GOT3 (cell line): ENCODE measurements at regions not wholly inside any gene's neighbourhood (a gene's known extent, or its start where the extent isn't known, plus 50 kb on each side); places are given as distances from the start of the nearest gene placed in this dataset.

Experiments used
- DNase-seq: peaks from one replicate; lab custom pipeline; 2025; ENCODE audit warnings: mixed read lengths; lab: John Stamatoyannopoulos, UW

- DNase-seq = no peak
Measured at GRCh38 chr7:12783421-12784095, 96.1 kb downstream of the ARL4A start.

GRCh38 chr7:12785473-12785872, 98.0 kb downstream of the ARL4A start:
- DNase-seq = no peak

GRCh38 chr7:12786494-12786893, 99.1 kb downstream of the ARL4A start:
- no peak for DNase-seq

- no peak for DNase-seq
Measured at GRCh38 chr7:12788171-12788570, 100.7 kb downstream of the ARL4A start.

DNA sequence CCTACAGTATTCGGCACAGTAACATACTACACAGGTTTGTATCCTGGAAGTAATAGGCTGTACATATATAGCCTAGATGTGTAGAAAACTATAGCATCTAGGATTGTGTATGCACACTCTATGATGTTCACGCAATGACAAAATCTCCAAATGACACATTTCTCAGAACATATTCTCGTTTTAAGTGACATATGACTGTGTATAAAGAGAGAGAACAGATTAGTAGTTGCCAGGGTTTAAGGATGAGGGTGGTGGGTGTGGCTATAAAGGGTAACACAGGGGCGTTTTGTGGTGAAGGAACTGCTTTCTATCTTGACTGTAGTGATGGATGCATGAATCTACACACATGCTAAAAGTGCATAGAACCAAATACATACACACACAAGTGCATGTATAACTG, 101.2 kb downstream of the ARL4A start:
- no peak for DNase-seq

- no peak for DNase-seq
Measured at GRCh38 chr7:12794722-12795302, 107.4 kb downstream of the ARL4A start.

GRCh38 chr7:12796397-12797127, 109.1 kb downstream of the ARL4A start:
- DNase-seq = no peak

DNA sequence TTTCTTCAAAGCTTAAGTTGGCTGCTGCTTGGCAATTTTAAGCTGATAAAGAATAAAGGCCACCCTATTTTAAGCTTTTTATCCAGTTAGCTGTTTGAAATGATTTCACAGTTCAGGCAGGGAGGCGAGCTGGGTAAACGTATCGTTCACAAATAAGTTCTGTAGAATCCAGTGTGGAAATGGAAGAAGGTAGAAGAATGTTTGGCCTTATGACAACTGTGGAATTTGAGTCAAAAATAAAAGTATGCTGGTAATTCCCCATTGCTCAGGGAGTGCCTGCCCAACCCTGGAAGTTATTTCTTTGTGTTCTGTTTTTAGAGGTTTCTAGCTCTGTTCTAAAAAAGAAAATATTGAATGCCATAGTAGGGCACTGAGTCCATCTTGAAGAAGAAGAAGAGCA, 113.1 kb downstream of the ARL4A start:
- no peak for DNase-seq

- no peak for DNase-seq
Measured at GRCh38 chr7:12801107-12801506, 113.7 kb downstream of the ARL4A start.

- no peak for DNase-seq
Measured at GRCh38 chr7:12802070-12802469, 114.6 kb downstream of the ARL4A start.

- no peak for DNase-seq
Measured at GRCh38 chr7:12803542-12803941, 116.1 kb downstream of the ARL4A start.

DNA sequence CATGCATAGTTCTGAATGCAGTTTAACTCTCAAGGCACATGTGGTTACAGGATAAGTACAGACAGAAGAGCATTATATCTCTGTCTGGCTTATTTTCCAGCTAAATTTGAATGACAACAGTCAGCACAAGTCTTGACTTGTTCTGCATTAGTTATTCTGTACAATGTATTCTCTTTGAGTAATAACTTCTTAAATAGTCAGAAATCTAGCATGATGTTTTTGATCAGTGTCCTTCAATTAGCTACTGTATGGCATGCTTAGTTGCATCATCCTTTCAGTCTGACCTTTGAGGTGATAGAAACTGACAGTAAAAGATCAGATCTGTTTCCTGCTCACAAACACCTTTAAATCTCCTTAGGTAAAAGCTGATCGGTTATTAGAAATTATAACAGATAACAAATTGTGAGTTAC, 118.1 kb downstream of the ARL4A start:
- DNase-seq = no peak

GRCh38 chr7:12805957-12806356, 118.5 kb downstream of the ARL4A start:
- no peak for DNase-seq

DNA sequence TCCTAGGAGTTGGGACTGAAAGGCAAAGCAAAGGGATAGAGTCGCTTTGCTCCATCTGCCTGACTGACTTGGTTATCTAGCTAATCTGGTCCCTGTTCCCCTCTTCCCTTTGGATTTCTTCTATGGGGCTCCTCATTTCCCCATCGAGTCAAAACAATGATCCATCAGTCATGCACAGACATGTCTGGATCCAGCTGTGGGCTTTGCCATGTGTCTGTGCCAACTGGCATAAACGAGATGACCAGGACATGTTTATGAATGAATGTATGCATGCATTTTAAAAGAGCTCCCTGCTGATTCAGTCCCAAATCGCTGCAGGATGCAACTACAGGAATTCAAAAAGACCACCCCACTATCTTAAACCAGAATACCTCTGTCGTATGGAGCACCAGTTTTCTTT, 122.0 kb downstream of the ARL4A start:
- DNase-seq = no peak

- no peak for DNase-seq
Measured at GRCh38 chr7:12812111-12812510, 124.7 kb downstream of the ARL4A start.

DNA sequence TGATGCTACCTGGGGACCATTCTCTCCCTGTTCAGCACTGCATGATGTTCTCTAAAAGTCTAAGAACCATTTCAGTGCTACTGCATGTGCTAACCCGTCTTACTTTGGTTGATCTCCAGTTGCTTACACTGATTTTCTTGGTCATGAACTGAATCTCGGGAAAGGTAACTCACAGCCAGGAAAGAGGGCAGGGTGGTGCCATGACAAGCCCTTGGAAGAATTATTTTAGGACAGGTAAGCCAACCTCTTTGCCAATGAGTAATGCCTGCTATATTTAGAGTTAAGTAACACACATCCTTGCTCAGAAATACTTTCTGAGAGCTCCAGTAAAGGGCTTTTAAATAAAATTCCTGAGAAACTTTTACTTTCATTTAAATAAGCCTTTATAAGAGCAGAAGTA, 126.7 kb downstream of the ARL4A start:
- no peak for DNase-seq

DNA sequence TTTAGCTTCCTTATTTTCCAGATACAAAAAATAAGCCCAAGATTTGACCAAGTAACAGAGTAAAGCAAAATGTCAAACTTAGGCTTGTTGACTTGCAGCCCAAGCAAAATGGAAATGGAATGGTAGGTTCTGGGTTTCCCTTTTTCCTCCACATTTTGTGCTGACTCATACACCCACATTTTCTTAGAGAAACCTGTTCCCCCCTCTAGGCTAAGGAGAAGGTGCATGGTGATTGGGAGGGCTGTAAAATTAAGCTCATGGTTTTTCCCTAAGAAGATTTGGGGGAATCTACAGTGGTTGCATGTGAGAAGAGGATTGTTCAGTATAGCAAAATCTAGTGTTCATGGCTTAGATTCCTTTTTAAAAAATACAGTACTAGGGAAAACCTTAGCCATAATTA, 127.4 kb downstream of the ARL4A start:
- DNase-seq = no peak

DNA sequence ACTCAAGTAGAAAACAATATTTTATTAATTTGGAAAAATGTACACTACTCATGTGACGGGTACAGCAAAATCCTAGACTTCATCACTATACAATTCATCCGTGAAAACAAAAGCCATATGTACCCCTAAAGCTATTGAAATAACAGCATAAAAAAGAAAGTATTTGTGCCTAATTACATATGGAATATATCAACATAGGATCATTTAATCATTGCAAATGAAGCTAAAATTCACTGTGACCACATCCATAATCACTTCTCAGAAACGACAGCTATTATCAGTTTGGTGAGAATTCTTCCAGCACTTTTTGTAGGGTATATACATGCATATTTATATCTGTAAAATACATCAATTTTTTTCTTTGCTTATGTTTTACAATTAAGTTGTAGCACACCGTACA, 128.0 kb downstream of the ARL4A start:
- DNase-seq = no peak

- no peak for DNase-seq
Measured at GRCh38 chr7:12815871-12816270, 128.4 kb downstream of the ARL4A start.

- DNase-seq = no peak
Measured at GRCh38 chr7:12820777-12821176, 133.3 kb downstream of the ARL4A start.

DNA sequence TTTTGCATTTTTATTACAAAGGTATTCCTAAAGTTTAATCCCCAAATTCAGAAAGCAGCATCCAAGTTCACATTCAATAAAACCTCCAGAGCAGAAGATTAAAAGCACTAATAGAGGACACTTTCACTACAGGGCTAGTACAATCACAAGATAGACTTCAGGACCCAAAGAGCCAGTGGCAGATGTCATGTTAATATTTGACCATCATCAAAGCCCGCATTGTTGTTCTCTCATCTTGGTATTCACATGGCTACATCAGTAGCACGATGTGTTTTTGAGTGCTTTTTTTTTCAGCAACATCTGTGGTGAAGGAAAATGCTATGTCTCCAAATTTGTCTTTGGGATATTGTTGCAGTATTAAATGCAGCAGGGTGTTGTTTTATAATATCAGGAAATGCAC, 134.3 kb downstream of the ARL4A start:
- DNase-seq = no peak

DNA sequence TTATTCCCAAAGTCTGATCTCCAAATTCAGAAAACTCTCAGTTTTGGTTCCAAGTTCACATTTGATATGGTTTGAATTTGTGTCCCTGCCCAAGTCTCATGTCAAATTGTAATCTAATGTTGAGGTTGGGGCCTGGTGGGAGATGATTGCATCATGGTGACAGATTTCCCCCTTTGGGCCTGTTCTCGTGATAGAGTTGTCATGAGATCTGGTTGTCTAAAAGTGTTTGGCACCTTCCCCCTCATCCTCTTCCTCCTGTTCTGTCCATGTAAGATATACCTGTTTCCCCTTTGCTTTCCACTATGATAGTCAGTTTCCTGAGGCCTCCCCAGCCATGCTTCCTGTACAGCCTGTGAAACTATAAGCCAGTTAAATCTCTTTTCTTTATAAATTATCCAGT, 138.6 kb downstream of the ARL4A start:
- no peak for DNase-seq

GRCh38 chr7:12827219-12827821, 139.9 kb downstream of the ARL4A start:
- no peak for DNase-seq
